ENCODE measurements at regions not wholly inside any gene's neighbourhood (a gene's known extent, or its start where the extent isn't known, plus 50 kb on each side); places are given as distances from the start of the nearest gene placed in this dataset.

GRCh38 chr5:171666815-171667214, 118.8 kb upstream of the SMIM23 start:
- no peak overlapping the region for H2BK120ac ChIP-seq (ENCODE audit: insufficient read depth, low read length, poor library complexity)
- H3K36me3 ChIP-seq (ENCODE audit: control insufficient read depth in 1 of 2, insufficient read depth in 2 of 2, low read length in 2 of 2) = no peaks in the 10 kb centered on the region
- no peak overlapping the region for H2BK12ac ChIP-seq (ENCODE audit: low read length)
- H3K27ac ChIP-seq (ENCODE audit: low read depth, low read length) = no peak overlapping the region
- H4K8ac ChIP-seq (ENCODE audit: low read depth, low read length) = no peak overlapping the region
- no CpG with 5 or more reads among the region's 10 CpGs for WGBS (ENCODE audit: extremely low coverage, insufficient coverage, insufficient read length)
- no peak overlapping the region for H3K14ac ChIP-seq (ENCODE audit: low read length)
- H4K91ac ChIP-seq (ENCODE audit: low read depth, low read length) = no peak overlapping the region
- peaks cover 8% of the 10 kb centered on the region for H3K79me1 ChIP-seq (ENCODE audit: low read length)
- H3K9me3 ChIP-seq (ENCODE audit: insufficient read depth, low read depth, low read length) = no peaks in the 10 kb centered on the region
- no peaks in the 10 kb centered on the region for H3K79me2 ChIP-seq (ENCODE audit: control insufficient read depth, insufficient read depth, low read length, poor library complexity)
- H3K27me3 ChIP-seq (ENCODE audit: insufficient read depth, low read length) = no peaks in the 10 kb centered on the region
- H3K4me3 ChIP-seq (ENCODE audit: low read depth, low read length) = no peak overlapping the region
- H3K9ac ChIP-seq (ENCODE audit: low read length) = no peak overlapping the region
- H4K12ac ChIP-seq (ENCODE audit: low read depth, low read length) = no peak overlapping the region
- H3K4me1 ChIP-seq (ENCODE audit: control insufficient read depth in 1 of 2, insufficient read depth in 2 of 2, low read length in 2 of 2) = peaks cover 9% of the 10 kb centered on the region in 2 experiments
- H2BK5ac ChIP-seq (ENCODE audit: low read depth, low read length, poor library complexity) = no peak overlapping the region
- no peak for DNase-seq
- no peak overlapping the region for H3K4me2 ChIP-seq (ENCODE audit: low read length)
- no peak overlapping the region for H2AFZ ChIP-seq (ENCODE audit: insufficient read depth, low read length, poor library complexity)
- no peak overlapping the region for H3K23ac ChIP-seq (ENCODE audit: low read length)
- no peak overlapping the region for H2AK5ac ChIP-seq (ENCODE audit: low read length)
- no peak overlapping the region for H3K4ac ChIP-seq (ENCODE audit: low read depth, low read length)
- no peak overlapping the region for H3K18ac ChIP-seq (ENCODE audit: low read length)

- H3K9ac ChIP-seq (ENCODE audit: low read length) = no peak overlapping the region
- H3K27ac ChIP-seq (ENCODE audit: low read depth, low read length) = peak overlapping the region; percentile 51
- no peak overlapping the region for H3K4ac ChIP-seq (ENCODE audit: low read depth, low read length)
- peak overlapping the region; percentile 78 for H4K8ac ChIP-seq (ENCODE audit: low read depth, low read length)
- peak; percentile 40 to 73 for DNase-seq
- no peak overlapping the region for H4K12ac ChIP-seq (ENCODE audit: low read depth, low read length)
- peak overlapping the region; percentile 11 for H2BK5ac ChIP-seq (ENCODE audit: low read depth, low read length, poor library complexity)
- H3K4me2 ChIP-seq (ENCODE audit: low read length) = peak overlapping the region; percentile 50
- peaks cover 9% of the 10 kb centered on the region in 2 experiments for H3K4me1 ChIP-seq (ENCODE audit: control insufficient read depth in 1 of 2, insufficient read depth in 2 of 2, low read length in 2 of 2)
- H3K14ac ChIP-seq (ENCODE audit: low read length) = peak overlapping the region; percentile 89
- H2AK5ac ChIP-seq (ENCODE audit: low read length) = no peak overlapping the region
- H4K91ac ChIP-seq (ENCODE audit: low read depth, low read length) = peak overlapping the region; percentile 61
- no peaks in the 10 kb centered on the region for H3K27me3 ChIP-seq (ENCODE audit: insufficient read depth, low read length)
- H3K79me2 ChIP-seq (ENCODE audit: control insufficient read depth, insufficient read depth, low read length, poor library complexity) = no peaks in the 10 kb centered on the region
- no peak overlapping the region for H3K4me3 ChIP-seq (ENCODE audit: low read depth, low read length)
- H3K36me3 ChIP-seq (ENCODE audit: control insufficient read depth in 1 of 2, insufficient read depth in 2 of 2, low read length in 2 of 2) = no peaks in the 10 kb centered on the region
- no CpG with 5 or more reads among the region's 30 CpGs for WGBS (ENCODE audit: extremely low coverage, insufficient coverage, insufficient read length)
- peak overlapping the region; percentile 81 for H3K18ac ChIP-seq (ENCODE audit: low read length)
- peak overlapping the region; percentile 77 for H2BK12ac ChIP-seq (ENCODE audit: low read length)
- H2AFZ ChIP-seq (ENCODE audit: insufficient read depth, low read length, poor library complexity) = peak overlapping the region; percentile 8
- H3K23ac ChIP-seq (ENCODE audit: low read length) = no peak overlapping the region
- H3K9me3 ChIP-seq (ENCODE audit: insufficient read depth, low read depth, low read length) = no peaks in the 10 kb centered on the region
- peak overlapping the region; percentile 59 for H2BK120ac ChIP-seq (ENCODE audit: insufficient read depth, low read length, poor library complexity)
- H3K79me1 ChIP-seq (ENCODE audit: low read length) = peaks cover 8% of the 10 kb centered on the region
Observed at GRCh38 chr5:171667341-171668096, 118.1 kb upstream of the SMIM23 start.

GRCh38 chr5:171668097-171668412, 117.6 kb upstream of the SMIM23 start:
- Histone ChIP-seq H3K79me2 (ENCODE audit: control insufficient read depth, insufficient read depth, low read length, poor library complexity) (no peaks in the 10 kb centered on the region), H3K79me1 (ENCODE audit: low read length) (peaks cover 8% of the 10 kb centered on the region), H3K18ac (ENCODE audit: low read length) (peak overlapping the region; percentile 81), H3K14ac (ENCODE audit: low read length) (peak overlapping the region; percentile 89), H4K8ac (ENCODE audit: low read depth, low read length) (peak overlapping the region; percentile 78), H3K9ac (ENCODE audit: low read length) (no peak overlapping the region), H2BK5ac (ENCODE audit: low read depth, low read length, poor library complexity) (no peak overlapping the region), H2AFZ (ENCODE audit: insufficient read depth, low read length, poor library complexity) (peak overlapping the region; percentile 8), H2BK12ac (ENCODE audit: low read length) (peak overlapping the region; percentile 77), H4K12ac (ENCODE audit: low read depth, low read length) (no peak overlapping the region), H3K23ac (ENCODE audit: low read length) (no peak overlapping the region), H3K4me2 (ENCODE audit: low read length) (peak overlapping the region; percentile 50), H2BK120ac (ENCODE audit: insufficient read depth, low read length, poor library complexity) (peak overlapping the region; percentile 90), H3K27ac (ENCODE audit: low read depth, low read length) (no peak overlapping the region), H4K91ac (ENCODE audit: low read depth, low read length) (peak overlapping the region; percentile 61), H3K9me3 (ENCODE audit: insufficient read depth, low read depth, low read length) (no peaks in the 10 kb centered on the region), H3K4me1 (ENCODE audit: control insufficient read depth in 1 of 2, insufficient read depth in 2 of 2, low read length in 2 of 2) (peaks cover 9% of the 10 kb centered on the region in 2 experiments), H2AK5ac (ENCODE audit: low read length) (no peak overlapping the region), H3K4me3 (ENCODE audit: low read depth, low read length) (no peak overlapping the region), H3K27me3 (ENCODE audit: insufficient read depth, low read length) (no peaks in the 10 kb centered on the region), H3K4ac (ENCODE audit: low read depth, low read length) (peak overlapping the region; percentile 14), H3K36me3 (ENCODE audit: control insufficient read depth in 1 of 2, insufficient read depth in 2 of 2, low read length in 2 of 2) (no peaks in the 10 kb centered on the region)
- WGBS (ENCODE audit: extremely low coverage, insufficient coverage, insufficient read length) = no CpG with 5 or more reads among the region's 17 CpGs
- no peak for DNase-seq

- Histone ChIP-seq H2BK120ac (ENCODE audit: insufficient read depth, low read length, poor library complexity) (no peak overlapping the region), H3K9me3 (ENCODE audit: insufficient read depth, low read depth, low read length) (no peaks in the 10 kb centered on the region), H3K14ac (ENCODE audit: low read length) (no peak overlapping the region), H2AFZ (ENCODE audit: insufficient read depth, low read length, poor library complexity) (no peak overlapping the region), H3K4me3 (ENCODE audit: low read depth, low read length) (no peak overlapping the region), H3K27ac (ENCODE audit: low read depth, low read length) (no peak overlapping the region), H3K4me1 (ENCODE audit: control insufficient read depth in 1 of 2, insufficient read depth in 2 of 2, low read length in 2 of 2) (peaks cover 9% of the 10 kb centered on the region in 2 experiments), H3K4me2 (ENCODE audit: low read length) (no peak overlapping the region), H4K91ac (ENCODE audit: low read depth, low read length) (no peak overlapping the region), H3K79me1 (ENCODE audit: low read length) (peaks cover 8% of the 10 kb centered on the region), H3K18ac (ENCODE audit: low read length) (no peak overlapping the region), H3K79me2 (ENCODE audit: control insufficient read depth, insufficient read depth, low read length, poor library complexity) (no peaks in the 10 kb centered on the region), H2BK5ac (ENCODE audit: low read depth, low read length, poor library complexity) (no peak overlapping the region), H3K4ac (ENCODE audit: low read depth, low read length) (no peak overlapping the region), H2AK5ac (ENCODE audit: low read length) (no peak overlapping the region), H3K9ac (ENCODE audit: low read length) (no peak overlapping the region), H3K36me3 (ENCODE audit: control insufficient read depth in 1 of 2, insufficient read depth in 2 of 2, low read length in 2 of 2) (no peaks in the 10 kb centered on the region), H3K27me3 (ENCODE audit: insufficient read depth, low read length) (no peaks in the 10 kb centered on the region), H4K8ac (ENCODE audit: low read depth, low read length) (no peak overlapping the region), H3K23ac (ENCODE audit: low read length) (no peak overlapping the region), H4K12ac (ENCODE audit: low read depth, low read length) (no peak overlapping the region), H2BK12ac (ENCODE audit: low read length) (no peak overlapping the region)
- no peak for DNase-seq
Observed at GRCh38 chr5:171669571-171669970, 116.0 kb upstream of the SMIM23 start.
